Colonic mucosa (tissue), 4 donors: ENCODE measurements at regions not wholly inside any gene's neighbourhood (a gene's known extent, or its start where the extent isn't known, plus 50 kb on each side); places are given as distances from the start of the nearest gene placed in this dataset.
"Not testable (repeated sequence)": the region's sequence is repeated elsewhere in the genome, so short reads cannot be mapped to it uniquely, and the experiment has no call there.

Experiments
- DNase-seq: peaks from one replicate; pipeline ENCODE4 v3.0.0-alpha.2; 2020
- H3K27ac ChIP-seq: fragments of 200-600 bp; one replicate; pipeline ENCODE4 v1.8.0; 2021
- H3K27me3 ChIP-seq: fragments of 200-600 bp; one replicate; pipeline ENCODE4 v1.8.0; 2021
- H3K36me3 ChIP-seq: fragments of 200-600 bp; one replicate; pipeline ENCODE4 v1.8.0; 2021
- H3K4me1 ChIP-seq: fragments of 200-600 bp; one replicate; pipeline ENCODE4 v1.8.0; 2021; ENCODE audit warnings: mild to moderate bottlenecking
- H3K4me3 ChIP-seq: fragments of 200-600 bp; one replicate; pipeline ENCODE4 v1.8.0; 2021
- H3K9ac ChIP-seq, 2 donors: one replicate each; pipeline ENCODE4 v1.7.0; 2013; ENCODE audit warnings: control low read depth in 2 of 2, low read depth in 2 of 2, low read length in 2 of 2
- H3K9me3 ChIP-seq: fragments of 200-600 bp; one replicate; pipeline ENCODE4 v1.8.0; 2021
- CTCF ChIP-seq: fragments of 200-600 bp; IDR thresholded peaks from one replicate; pipeline ENCODE4 v1.8.0; 2022; ENCODE audit warnings: antibody characterized with exemption, mild to moderate bottlenecking
- intact Hi-C: fragments of 100-400 bp; cut with DNase I; formaldehyde crosslinking; loops from one replicate; pipeline ENCODE4 v1.14.1; 2022
- donor health status: healthy.
- donor health status: DM: no; HTN: no; CAD: no.
- donor health status: DM: no; HTN: no; CAD: no.

- H3K4me1 ChIP-seq, result no peaks in the 10 kb centered on the region
- no peak overlapping the region for H3K4me3 ChIP-seq
- intact Hi-C loops, result no loop called here
- no peaks in the 10 kb centered on the region for H3K27me3 ChIP-seq
- no peak for TF ChIP-seq CTCF
- no peak for DNase-seq
- H3K27ac ChIP-seq, result no peak overlapping the region
- no peaks in the 10 kb centered on the region for H3K9me3 ChIP-seq
- no peak overlapping the region for H3K9ac ChIP-seq
- H3K36me3 ChIP-seq, result no peaks in the 10 kb centered on the region
These were observed 442.4 kb upstream of the ISX start for GRCh38 chr22:34623580-34623979.

- H3K4me3 ChIP-seq, H3K9ac ChIP-seq, H3K9me3 ChIP-seq, H3K27me3 ChIP-seq, H3K36me3 ChIP-seq, DNase-seq, H3K27ac ChIP-seq, intact Hi-C loops, H3K4me1 ChIP-seq: not testable (repeated sequence)
These were observed 440.1 kb upstream of the ISX start for GRCh38 chr22:34625892-34626291.

GRCh38 chr22:34638128-34638527, 427.8 kb upstream of the ISX start:
- TF ChIP-seq CTCF, result no peak
- H3K36me3 ChIP-seq, result no peaks in the 10 kb centered on the region
- H3K27me3 ChIP-seq, result no peaks in the 10 kb centered on the region
- no peaks in the 10 kb centered on the region for H3K4me1 ChIP-seq
- intact Hi-C loops, result no loop called here
- H3K9ac ChIP-seq, result no peak overlapping the region
- no peak for DNase-seq
- H3K4me3 ChIP-seq, result no peak overlapping the region
- H3K27ac ChIP-seq, result no peak overlapping the region
- H3K9me3 ChIP-seq, result no peaks in the 10 kb centered on the region

- no peaks in the 10 kb centered on the region for H3K36me3 ChIP-seq
- H3K27ac ChIP-seq, result no peak overlapping the region
- no peak for DNase-seq
- no peaks in the 10 kb centered on the region for H3K27me3 ChIP-seq
- H3K4me1 ChIP-seq, result no peaks in the 10 kb centered on the region
- intact Hi-C loops, result no loop called here
- no peak overlapping the region for H3K9ac ChIP-seq
- H3K9me3 ChIP-seq, result no peaks in the 10 kb centered on the region
- TF ChIP-seq CTCF, result no peak
- H3K4me3 ChIP-seq, result no peak overlapping the region
These were observed 426.0 kb upstream of the ISX start for GRCh38 chr22:34639911-34640310.

GRCh38 chr22:34645375-34645774, 420.6 kb upstream of the ISX start:
- TF ChIP-seq CTCF, result no peak
- Histone ChIP-seq H3K27ac (no peak overlapping the region), H3K9me3 (no peaks in the 10 kb centered on the region), H3K36me3 (no peaks in the 10 kb centered on the region), H3K27me3 (no peaks in the 10 kb centered on the region), H3K4me1 (no peaks in the 10 kb centered on the region), H3K9ac (no peak overlapping the region), H3K4me3 (no peak overlapping the region)
- DNase-seq, result no peak
- intact Hi-C loops, result no loop called here

- Histone ChIP-seq H3K4me3 (no peak overlapping the region), H3K4me1 (no peaks in the 10 kb centered on the region), H3K9ac (no peak overlapping the region), H3K9me3 (no peaks in the 10 kb centered on the region), H3K27me3 (no peaks in the 10 kb centered on the region), H3K36me3 (no peaks in the 10 kb centered on the region), H3K27ac (no peak overlapping the region)
- intact Hi-C loops, result no loop called here
- no peak for TF ChIP-seq CTCF
- no peak for DNase-seq
These were observed 397.0 kb upstream of the ISX start for GRCh38 chr22:34669001-34669400.

GRCh38 chr22:34683031-34683430, 382.9 kb upstream of the ISX start:
- H3K9me3 ChIP-seq, H3K4me3 ChIP-seq, H3K9ac ChIP-seq, H3K36me3 ChIP-seq, H3K27ac ChIP-seq, H3K4me1 ChIP-seq, H3K27me3 ChIP-seq, intact Hi-C loops: not testable (repeated sequence)
- peak; percentile 63 for DNase-seq

GRCh38 chr22:34684278-34684677, 381.7 kb upstream of the ISX start:
- intact Hi-C loops, DNase-seq, H3K27ac ChIP-seq, H3K36me3 ChIP-seq, H3K4me1 ChIP-seq, H3K4me3 ChIP-seq, H3K27me3 ChIP-seq, H3K9ac ChIP-seq, H3K9me3 ChIP-seq: not testable (repeated sequence)
